GM18868 (cell line): ENCODE measurements at regions not wholly inside any gene's neighbourhood (a gene's known extent, or its start where the extent isn't known, plus 50 kb on each side); places are given as distances from the start of the nearest gene placed in this dataset.
"Not testable (repeated sequence)": the region's sequence is repeated elsewhere in the genome, so short reads cannot be mapped to it uniquely, and the experiment has no call there.

Source experiments
- ATAC-seq: cut with Tn5 transposase; IDR thresholded peaks from one replicate; pipeline ENCODE4 v1.9.1; 2021; ENCODE audit warnings: mild to moderate bottlenecking, moderate library complexity; ENCODE audit not compliant: unreplicated experiment

DNA sequence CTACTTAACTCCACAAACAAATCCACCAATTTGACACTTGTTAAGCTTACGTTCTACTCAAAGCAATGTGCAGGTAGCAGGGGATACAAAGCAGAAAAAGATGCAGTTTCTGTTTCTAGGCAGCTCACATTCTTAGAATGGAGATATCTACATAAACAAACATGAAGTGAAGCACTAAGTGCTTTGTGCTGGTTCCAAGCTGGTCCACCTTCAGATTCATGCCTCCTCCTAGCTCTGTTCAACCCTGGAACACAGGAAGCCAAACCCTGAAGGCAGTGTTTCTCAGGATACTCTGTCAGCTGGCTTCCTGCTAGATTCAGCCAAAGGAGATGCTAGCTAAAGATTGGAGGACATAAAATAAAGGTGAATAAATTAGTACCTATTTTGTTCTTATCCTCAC is 55.3 kb upstream of the NOL4 start:
- no peak for ATAC-seq

DNA sequence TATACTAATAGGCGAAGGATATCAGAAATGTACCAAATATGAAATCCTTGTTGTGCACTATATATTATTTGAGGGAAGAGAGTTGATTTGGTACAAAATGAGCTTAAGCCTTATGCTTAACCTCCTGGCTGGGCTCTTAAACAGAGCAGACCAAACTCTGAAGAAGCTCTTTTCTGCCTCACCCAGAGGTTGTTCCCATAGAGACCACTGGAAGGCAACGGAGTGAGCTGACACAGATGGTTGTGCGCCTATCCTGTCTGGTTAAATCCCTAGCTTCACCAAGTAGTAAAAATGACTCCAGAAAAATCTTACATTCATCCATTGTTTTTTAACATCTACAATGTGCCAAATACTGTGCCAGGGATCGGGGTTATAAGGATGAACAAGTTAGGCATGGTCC is 55.9 kb upstream of the NOL4 start:
- ATAC-seq: no peak

DNA sequence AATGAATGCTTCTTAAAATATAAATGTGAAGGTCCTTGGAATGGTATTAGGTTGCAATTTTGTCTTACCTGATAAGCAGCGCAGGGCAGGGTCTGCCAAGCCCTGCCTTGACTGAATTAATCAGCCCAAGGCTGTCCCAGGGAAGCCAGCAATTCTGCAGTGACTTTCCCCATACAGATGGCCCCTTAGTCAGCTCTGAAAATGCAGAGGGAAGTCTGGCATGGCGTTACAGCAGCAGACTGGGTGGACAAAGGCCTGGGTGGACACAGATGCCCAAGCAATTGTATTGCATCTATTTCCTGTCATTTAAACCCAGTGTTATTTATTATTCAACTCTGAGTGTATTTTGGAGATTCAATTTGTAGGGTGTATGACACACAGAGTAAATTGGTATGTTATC is 56.6 kb upstream of the NOL4 start:
- ATAC-seq: no peak

DNA sequence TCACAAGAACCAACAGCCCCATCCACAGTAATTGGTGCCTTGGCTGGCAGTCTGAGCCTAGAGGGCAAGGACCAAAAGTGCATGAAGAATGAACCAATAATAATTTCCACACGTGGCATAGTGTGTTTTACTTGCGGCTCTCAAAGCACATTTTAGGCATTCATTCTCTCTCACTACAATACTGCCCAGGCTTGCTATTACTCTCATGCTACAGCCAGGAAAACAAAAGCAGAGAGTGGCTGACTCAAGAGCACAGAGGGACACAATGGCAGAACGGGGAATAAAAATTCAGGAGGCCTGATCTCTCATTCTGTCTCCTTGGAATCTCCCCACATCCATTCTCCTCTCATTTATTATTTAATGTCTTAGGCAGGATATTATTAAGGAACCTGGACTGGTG is 57.0 kb upstream of the NOL4 start:
- ATAC-seq: no peak

DNA sequence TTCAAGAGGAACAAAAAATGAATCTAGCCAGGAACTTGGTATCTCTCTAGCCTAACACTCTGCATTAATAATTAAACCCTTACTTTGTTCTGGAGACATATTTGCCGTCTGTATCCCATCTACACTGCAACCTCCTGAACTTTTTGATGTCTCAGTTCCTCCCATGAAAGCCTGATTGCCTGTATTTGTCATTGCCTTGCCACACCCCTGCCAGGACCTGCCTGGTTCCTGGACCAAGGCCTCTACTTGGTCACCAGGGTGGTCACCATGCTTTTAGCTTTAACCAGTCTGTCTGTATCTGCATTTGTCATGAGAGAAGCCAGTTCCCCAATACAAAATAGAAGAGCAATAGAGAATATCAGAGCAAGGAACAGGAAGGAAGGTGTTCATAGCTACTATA is 58.8 kb upstream of the NOL4 start:
- ATAC-seq: no peak

DNA sequence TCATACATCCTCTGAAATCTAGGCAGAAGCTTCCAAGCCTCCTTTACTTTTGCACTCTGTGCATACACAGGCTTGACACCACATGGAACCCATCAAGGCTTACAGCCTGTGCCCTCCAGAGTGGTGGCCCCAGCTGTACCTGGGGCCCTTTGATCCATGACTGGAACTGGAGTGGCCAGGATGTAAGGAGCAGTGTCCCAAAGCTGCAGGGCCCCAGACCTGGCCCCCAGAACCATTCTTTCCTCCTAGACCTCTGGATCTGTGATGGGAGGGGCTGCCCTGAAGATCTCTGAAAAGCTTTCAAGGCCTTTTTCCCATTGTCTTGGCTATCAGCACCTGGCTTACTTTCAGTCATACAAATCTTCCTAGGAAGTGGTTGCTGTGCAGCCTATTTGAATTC is 63.1 kb upstream of the NOL4 start:
- ATAC-seq: no peak

DNA sequence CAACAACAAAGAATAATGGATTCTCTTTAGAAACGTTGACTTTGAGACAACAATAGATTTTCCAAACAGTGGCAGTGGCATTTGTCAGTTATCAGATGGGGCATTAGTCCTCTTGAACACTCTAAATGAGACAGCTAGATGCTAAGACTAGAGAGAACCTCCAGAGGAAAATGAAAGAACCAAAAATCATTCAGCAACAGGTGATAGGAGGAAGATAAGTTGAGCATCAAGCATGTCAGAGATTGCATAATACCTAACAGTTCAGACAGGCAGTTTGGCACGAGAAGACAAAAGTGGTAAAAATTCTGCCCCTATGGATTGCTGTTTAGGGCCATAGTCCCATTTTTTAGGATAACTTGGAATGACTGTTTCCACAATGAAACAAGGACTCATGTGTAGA is 67.9 kb upstream of the NOL4 start:
- no peak for ATAC-seq

DNA sequence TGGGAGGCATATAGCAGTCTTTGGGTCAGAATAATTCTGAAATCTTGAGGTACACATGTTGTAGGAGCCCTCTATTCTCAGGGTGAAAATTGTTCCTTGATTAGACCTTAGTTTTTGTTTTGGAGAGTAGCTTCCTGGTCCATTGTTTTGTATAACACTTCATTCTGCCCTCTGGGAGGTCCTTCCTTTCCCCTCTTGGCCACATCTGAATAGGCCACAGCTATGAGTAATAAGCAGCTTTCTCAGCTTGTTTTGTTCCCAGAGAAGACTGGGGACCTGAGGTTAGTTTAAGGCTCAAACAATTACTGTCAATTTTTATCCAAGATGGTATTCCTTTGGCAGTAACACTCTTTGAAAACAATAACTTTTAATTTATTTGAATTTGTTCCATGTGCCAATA is 72.6 kb upstream of the NOL4 start:
- ATAC-seq: no peak

DNA sequence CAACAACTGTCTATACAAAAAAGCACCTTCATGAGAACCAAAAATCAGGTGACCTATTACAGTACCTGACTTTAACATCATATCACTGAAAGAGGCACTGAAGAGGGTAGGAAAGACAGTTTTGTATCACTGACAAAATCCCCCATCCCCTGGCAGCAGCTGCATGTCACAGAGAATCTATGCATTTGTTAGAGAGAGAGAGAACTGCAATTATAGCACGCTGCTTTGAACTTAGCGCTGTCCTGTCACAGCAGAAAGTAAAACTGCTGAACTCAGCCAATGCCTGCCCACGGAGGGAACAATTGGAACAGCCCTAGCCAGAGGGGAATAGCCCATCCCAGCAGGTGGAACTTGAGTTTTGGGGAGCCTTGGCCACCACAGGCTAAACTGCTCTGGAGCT is 75.1 kb upstream of the NOL4 start:
- ATAC-seq: peak; percentile 59

DNA sequence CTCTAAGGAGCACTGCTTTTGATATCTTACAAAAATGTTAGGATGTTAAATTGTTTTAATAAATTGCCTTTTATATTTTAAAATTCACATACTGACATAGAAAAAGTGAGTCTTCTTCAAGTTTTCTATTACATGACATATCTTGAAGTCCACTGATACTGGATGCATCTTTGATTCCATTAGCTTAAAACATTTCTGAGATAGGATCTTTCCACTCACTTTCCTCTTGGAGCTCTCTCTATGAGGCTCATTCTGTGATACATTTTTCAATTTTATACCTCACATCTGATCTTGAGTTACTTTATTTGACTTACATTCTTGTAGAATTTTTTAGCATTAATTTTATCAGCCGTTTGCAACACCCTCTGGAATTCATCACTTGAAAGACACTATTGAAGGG is 86.8 kb upstream of the NOL4 start:
- ATAC-seq: no peak

DNA sequence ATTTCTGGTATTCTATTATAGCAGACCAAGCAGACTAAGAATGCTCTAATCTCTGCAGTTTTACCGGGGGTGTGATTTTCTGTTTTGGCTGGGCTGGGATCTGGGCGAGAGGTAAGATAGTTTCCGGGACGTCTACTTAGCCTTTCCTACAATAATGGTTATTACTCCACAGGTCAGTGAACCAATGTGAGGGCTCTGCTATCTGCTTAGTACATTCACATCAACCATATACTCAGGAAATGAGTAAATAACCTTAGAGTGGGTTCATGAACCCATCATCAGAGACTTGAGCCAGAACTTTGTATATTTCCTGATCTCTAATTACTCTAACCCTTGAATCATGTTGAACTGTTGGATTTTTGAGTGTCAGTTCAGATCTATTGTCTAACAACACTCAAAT is 90.1 kb upstream of the NOL4 start:
- ATAC-seq: no peak

DNA sequence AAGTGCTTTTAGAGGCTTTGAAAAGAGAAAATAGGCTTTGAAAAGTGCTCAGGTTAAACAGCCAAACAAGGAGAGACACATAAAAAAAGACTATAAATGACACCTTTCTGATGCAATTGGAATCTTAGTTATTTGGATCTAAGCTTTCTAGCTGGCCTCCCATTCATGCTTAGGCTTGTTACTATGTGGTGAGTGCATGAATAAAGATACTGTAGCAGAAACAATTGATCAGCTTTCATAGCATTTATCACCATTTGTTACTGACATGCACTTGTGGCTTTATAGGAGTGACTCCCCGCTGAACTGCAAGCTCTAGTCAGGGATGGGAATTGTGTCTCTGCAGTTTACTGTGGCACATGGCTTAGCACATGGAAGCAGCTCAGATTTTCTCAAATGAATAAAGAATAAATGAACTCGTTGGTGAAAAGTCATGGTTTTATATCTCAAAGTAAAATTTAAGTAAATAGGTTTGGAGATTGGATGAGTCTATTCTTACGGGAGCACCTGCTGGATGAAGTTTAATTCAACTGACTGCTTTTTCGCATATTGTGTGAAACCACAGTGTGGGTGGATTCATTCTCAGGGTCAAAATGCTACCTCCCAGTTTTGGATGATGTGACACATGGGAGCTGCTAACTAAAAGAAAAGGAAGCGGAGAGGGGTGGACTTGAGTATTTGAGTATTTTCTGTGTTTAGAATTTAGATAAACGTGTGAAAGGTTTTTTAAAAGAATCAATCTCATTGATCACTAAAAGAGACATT is 91.1 kb upstream of the NOL4 start:
- ATAC-seq: no peak

DNA sequence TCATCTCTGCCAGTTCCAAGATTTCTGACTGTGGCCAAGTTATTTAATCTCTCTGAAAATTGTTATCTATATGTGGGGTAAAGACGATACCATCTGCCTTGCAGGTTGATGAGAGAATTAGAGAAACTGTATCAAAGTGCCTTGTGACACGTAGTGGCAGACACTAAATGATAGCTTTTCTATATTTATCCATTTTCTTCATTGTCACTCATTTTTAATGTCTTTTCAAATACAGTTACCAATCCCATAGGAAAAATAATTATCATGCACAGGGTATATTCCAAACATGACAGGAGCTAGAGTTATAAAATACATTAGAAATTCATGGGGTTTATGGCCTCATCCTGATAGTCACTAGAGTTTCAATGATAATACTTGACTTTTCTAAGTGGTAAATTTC is 95.6 kb upstream of the NOL4 start:
- no peak for ATAC-seq

DNA sequence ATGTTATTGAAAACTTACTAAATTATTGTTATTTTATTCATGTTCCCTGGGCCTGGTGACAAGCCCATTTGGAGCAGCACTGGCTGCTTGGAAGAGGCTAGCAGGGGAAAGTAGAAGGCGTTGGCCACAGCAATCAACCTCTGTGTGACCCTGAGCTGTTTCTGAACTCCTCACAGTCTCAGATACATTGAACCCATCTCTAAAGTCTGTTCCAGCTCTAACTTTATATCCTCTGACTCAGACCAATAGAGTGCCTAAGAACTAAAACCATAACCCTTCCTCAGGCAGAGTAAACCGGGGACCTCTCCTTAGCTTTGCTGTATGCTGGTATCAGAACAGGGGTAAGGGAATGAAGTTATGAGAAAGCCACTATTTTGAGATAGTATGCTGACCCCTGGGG is 96.4 kb upstream of the NOL4 start:
- ATAC-seq: peak; percentile 68

DNA sequence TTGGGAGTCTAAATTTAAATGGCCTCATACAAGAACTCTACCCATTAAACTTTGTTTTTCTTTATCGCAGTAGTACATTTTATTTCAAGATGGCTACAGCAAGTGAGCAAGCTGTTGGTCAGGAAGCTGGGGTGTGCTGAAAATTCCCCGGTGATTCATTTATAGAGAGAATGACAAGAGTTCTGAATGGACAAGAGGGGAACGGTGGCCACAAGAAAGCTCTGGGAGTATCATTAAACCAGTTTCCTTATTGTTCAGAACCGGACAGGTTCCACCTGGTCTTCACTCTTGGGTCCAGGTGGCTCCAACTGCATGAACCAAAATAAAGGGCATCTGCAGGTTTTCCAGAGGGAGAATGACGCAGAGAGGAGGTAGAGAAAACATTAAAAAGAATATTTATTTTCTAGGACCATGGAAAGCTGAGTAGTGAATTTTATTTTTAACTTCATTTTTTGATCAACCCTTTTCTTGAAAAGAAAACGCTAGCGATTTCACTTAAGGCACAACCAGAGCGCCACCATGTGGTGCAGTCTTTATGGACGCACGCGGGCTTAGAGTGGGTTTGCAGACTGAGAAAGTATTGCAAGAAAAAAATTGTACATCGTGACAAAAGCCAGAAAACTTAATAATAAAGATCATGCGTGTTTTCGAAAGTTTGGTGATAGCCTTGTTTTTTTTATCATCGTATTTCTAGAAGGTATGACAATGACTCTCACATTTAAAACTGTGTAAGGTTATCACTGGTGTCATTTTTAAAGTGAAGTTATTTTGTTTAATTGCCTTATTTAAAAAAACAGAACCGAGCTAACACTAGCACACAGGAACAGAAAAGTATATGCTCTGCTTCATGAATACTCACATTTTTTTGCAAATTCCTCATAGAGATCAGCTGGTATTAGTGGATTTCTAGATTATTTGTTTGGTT is 97.9 kb upstream of the NOL4 start:
- peak; percentile 63 for ATAC-seq

DNA sequence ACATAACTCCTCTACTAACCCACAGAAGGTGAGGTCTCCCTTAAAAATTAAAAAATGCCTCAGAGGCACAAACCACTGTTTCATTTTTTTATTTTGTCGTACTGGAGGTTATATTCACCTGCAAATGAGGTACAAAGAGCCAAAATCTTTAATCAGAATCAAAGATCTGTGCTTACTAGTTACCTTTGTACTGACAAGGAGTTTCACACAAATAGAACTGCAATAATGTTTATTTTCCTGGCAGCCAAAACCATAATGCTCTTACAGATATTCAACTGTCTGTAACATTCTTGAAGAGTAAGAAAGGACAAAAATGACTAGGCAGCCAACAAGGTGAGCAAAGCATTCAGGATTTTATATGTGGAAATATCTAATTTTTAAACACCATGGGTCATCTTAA is 105.1 kb upstream of the NOL4 start:
- ATAC-seq: no peak

DNA sequence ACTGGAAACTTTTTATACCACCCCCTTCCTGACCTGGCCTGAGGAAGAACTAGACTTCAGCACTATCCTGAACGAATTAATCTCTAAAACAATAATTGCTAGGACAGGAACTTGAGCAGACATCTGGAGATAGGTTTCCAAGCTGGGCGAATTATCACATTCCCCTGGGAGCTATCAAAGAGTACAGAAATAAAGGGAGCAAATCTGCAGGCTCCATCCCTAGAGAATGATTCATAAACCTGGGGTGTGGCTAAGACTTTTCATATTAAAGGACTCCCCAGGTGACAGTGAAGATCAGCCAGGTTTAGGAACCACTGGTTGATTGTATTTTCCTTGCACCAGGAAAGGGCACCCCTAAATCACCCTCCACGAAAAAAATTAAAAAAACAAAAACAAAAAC is 105.6 kb upstream of the NOL4 start:
- no peak for ATAC-seq

DNA sequence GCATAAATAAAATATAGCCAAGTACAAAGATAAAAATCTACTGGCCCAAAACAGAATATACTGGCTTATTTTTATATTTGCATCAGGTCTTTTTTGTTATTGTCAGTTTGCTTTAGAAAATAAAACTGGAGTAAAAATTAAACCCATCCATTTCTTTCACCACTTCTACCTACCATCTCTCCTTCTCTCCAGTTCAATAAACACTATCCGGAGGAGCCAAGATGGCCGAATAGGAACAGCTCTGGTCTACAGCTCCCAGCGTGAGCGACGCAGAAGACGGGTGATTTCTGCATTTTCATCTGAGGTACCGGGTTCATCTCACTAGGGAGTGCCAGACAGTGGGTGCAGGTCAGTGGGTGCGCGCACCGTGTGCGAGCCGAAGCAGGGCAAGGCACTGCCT is 106.2 kb upstream of the NOL4 start:
- ATAC-seq: not testable (repeated sequence)

DNA sequence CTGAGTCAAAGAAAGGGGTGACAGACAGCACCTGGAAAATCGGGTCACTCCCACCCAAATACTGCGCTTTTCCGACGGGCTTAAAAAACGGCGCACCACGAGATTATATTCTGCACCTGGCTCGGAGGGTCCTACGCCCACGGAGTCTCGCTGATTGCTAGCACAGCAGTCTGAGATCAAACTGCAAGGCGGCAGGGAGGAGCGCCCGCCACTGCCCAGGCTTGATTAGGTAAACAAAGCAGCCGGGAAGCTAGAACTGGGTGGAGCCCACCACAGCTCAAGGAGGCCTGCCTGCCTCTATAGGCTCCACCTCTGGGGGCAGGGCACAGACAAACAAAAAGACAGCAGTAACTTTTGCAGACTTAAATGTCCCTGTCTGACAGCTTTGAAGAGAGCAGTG is 106.6 kb upstream of the NOL4 start:
- not testable (repeated sequence) for ATAC-seq

DNA sequence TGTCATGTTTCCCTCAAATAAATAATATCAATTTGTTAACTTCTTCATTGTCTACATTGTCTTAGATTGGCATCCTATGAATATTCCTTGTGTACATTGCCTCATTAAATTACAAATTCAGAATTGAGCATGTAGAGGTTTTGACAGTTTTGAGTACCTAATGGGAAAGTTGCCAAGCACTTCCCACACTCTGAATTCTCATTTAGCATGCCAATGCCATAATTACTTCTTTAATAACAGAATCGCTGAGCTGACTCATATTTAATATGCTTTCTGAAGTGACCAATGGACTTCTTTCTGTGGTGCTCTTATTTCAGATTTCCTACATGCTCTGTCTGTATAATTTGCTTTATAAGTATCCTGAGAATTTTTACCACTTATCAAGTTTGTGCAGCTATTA is 114.4 kb upstream of the NOL4 start:
- ATAC-seq: no peak

DNA sequence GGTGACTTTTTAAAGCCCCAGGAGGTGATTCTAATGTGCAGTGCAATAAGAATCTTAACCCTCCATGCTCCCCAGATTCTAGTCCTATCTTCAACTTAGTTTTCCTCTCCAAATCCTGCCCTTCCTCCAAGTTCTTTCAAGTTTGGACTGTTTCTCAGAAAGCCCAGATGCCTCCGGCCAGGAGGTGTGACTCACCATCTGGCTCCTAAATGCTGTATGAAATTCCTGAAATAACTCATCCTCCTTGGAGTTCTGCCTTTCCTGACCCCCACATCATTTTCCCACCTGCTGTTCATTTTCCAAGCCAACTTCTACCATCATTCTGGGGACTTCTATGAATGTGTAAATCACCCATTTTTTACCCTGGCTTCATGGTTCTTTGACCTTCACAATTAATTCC is 118.2 kb upstream of the NOL4 start:
- ATAC-seq: no peak

DNA sequence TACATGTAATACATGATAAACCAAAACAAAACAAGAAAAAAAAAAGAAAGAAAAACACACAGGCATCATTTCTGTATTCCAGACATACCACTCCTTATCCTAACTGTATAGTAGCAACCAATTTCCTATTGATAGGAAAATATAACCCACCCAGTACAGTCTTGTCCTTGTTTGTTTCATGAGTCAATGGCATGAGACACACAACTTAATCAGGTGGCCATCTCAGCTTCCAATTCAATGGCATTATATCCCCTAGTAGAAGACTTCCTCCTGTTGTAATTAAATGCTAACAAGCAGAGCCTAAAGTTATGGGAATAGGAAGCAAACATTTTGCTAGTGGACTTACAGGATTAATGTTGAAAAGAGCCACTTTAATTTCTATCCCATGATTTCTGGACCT is 121.0 kb upstream of the NOL4 start:
- no peak for ATAC-seq
